GM12874 (cell line): ENCODE measurements at regions not wholly inside any gene's neighbourhood (a gene's known extent, or its start where the extent isn't known, plus 50 kb on each side); places are given as distances from the start of the nearest gene placed in this dataset.

ENCODE experiments used
- CTCF ChIP-seq: IDR thresholded peaks from 2 replicates; pipeline ENCODE4 v1.5.1; 2011; ENCODE audit warnings: low read depth, mild to moderate bottlenecking, control low read depth, low read length, moderate library complexity; ENCODE audit not compliant: insufficient read depth

GRCh38 chr15:53434174-53434678, 325.2 kb downstream of the WDR72 start:
- TF ChIP-seq CTCF = no peak

DNA sequence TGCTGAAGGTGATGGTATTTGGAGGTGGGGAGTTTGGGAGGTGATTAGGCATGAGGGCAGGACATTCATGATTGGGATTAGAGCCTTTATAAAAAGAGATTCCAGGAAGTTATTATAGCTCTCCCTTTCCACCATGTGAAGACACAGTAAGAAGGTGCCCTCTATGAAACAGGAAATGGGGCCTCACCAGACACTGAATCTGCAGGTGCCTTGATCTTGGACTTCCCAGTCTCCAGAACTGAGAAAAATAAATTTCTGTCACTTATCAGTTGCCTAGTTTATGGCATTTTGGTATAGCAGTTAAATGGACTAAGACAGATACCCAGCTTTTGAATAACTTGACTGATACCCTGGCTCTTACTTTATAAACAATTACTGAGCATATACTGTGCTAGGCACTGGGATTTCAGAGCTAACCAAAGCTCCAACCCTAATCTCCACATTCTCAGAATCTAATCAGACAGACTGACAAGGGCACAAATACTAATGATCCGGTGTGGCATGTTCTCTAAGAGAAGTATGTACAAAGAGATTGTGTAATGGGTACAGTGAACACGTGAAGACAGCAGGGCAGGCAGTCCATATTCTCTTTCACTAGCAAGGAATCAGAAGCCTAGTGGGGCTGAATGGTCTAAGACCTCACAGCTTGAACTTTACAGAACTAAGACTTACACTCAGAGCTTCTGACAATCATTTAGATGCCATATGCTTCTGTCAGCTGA, 343.1 kb downstream of the WDR72 start:
- TF ChIP-seq CTCF = no peak

DNA sequence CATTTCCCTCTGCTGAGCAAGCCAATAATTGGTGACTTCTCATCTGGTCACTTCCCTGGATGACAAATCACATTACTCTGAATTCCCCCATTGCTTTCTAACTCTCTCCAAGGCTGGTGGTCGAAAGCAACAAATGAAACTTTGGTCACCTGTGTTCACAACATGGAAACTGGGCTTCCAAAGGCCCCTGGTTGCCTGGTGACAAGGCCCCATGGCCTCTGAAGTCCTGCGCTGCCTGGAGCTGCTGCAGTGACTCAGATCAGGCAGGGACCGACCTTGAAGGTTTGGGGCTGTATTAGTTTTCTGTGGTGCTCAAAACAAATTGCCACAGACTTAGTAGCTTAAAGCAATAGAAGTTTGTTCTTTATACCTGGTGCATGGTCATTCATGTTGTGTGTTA, 345.3 kb downstream of the WDR72 start:
- no peak for TF ChIP-seq CTCF

DNA sequence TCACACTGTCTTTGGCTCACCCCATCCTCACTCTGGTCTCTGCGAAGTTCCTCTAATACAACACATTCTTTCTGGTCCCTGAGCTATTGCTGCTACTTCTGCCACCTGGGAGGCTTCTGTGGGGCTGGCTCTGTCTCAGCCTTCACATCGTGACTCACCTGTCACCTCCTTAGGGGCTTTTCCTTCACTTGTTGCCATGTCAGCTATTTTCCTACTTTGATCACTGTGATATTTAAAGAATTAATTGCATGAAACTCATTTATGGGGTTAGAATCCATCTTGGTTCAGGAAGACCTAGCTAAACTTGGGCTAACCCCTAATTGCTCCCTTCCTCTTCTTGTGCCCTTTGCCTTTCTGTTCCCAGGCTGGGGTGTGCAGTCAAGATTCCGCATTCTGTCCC, 346.9 kb downstream of the WDR72 start:
- no peak for TF ChIP-seq CTCF

DNA sequence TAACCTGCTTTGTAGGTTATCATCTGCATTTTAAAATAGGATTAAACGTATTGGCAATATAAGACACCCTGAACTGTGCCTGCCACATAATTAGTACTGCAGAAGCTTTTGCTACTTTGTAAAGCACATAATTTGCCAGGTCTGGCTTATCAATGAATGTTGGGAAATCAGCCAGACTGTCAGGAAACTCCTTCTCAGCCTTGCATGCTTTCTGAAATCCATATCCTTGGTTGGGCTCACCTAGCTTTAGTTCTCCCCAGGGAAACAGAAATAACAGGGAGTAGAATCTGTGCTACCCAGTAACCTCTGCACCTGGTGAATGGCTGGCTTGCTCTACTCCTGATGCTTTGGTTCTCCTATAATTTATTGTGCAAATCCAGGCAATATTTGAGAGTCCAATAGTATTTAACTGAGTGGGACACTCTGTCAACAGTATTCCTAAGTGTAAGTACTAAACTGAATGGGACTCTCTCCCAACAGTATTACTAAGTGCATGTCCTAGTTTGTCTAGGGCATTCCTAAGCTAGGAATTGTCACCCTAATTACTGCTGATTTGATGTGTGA, 354.5 kb downstream of the WDR72 start:
- no peak for TF ChIP-seq CTCF

DNA sequence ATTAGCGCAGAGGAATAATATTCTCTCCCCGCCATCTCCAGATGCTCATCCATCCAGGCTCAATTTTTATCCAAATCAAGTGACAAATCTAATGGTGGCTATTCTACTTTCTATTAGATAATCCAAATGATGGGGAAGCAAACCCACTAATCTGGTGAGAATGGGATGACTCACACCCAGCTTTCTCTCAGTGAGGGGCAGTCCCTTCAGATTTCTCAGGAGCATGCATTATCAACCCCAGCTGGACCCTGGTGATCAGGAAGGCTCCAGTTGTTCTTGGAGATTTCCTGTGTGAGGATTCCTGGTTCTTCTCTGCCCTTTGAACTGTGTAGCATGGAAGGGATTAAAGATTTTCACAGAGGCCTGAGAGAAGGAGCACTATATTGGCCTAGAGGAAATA, 358.0 kb downstream of the WDR72 start:
- no peak for TF ChIP-seq CTCF

GRCh38 chr15:53400986-53401385, 358.5 kb downstream of the WDR72 start:
- no peak for TF ChIP-seq CTCF
